Activated naive CD4-positive, alpha-beta T cell treated with anti-CD3 and anti-CD28 coated beads, Interleukin-2, amount 50 U/mL, for 72 hours (primary cell): ENCODE measurements at regions not wholly inside any gene's neighbourhood (a gene's known extent, or its start where the extent isn't known, plus 50 kb on each side); places are given as distances from the start of the nearest gene placed in this dataset.
"Not testable (repeated sequence)": the region's sequence is repeated elsewhere in the genome, so short reads cannot be mapped to it uniquely, and the experiment has no call there.

ENCODE experiments used
- ATAC-seq, 2 donors: fragments of 150-1000 bp; cut with Tn5 transposase; 2 replicates each; pipeline ENCODE4 v1.10.0; 2021; ENCODE audit warnings: mild to moderate bottlenecking in 2 of 2, moderate library complexity in 2 of 2
- DNase-seq, 2 donors: peaks; one replicate each; pipeline ENCODE4 v3.0.0; 2021 to 2022; ENCODE audit warnings: low spot score in 2 of 2
- H3K27ac Mint-ChIP-seq, 2 donors: one replicate each; pipeline ENCODE4 v1.8.0; 2022; ENCODE audit warnings: mild to moderate bottlenecking in 2 of 2, mixed read lengths in 2 of 2
- H3K36me3 Mint-ChIP-seq, 2 donors: one replicate each; pipeline ENCODE4 v1.8.0; 2022; ENCODE audit warnings: mixed read lengths in 2 of 2
- H3K9me3 Mint-ChIP-seq, 2 donors: one replicate each; pipeline ENCODE4 v1.8.0; 2022; ENCODE audit warnings: mixed read lengths in 2 of 2

DNA sequence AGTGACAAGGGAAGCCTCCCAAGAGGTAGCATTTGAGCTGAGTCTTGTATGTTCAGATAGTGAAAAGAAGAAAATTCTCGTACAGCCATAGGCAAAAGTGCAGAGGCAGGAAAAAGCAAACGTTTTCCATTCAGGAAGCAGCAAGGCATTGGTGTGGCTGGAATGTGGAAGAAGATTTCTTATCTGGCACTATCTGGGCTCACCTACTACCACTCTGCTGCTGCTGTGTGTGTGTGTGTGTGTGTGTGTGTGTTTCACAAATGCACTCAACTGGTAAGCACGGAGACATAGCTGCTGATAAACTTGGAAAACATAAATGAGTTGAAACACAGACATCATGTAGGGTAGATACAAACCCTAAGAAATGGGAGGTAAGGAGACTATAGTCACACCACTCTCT is 92.8 kb upstream of the ARHGAP42 start:
- DNase-seq (no peak), ATAC-seq (no peak)
- H3K9me3 Mint-ChIP-seq, result peaks cover 8 to 13% of the 10 kb centered on the region in 2 donors
- no peak overlapping the region for H3K27ac Mint-ChIP-seq
- no peaks in the 10 kb centered on the region for H3K36me3 Mint-ChIP-seq

DNA sequence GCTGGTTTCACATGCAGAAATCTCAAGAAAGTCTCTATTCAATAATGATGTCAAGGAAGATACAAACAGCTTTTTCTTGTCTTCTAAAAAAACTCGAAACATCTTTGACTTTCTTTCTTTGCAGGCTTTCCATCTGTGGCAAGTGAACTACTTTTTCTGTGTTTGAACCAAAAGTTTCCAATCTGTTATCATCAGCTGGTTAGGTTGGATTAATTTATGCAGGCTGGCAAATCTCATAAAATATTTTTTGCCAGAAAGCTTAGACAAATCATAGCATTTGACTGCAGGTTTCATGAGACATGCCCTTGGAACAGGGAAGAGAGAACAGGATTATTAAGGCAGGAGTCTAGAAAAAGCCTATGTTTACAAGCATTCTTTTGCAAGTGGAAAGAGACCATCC is 86.1 kb upstream of the ARHGAP42 start:
- Mint-ChIP-seq H3K27ac (no peak overlapping the region), H3K36me3 (peaks cover 0 to 7% of the 10 kb centered on the region in 2 donors)
- ATAC-seq, result no peak

DNA sequence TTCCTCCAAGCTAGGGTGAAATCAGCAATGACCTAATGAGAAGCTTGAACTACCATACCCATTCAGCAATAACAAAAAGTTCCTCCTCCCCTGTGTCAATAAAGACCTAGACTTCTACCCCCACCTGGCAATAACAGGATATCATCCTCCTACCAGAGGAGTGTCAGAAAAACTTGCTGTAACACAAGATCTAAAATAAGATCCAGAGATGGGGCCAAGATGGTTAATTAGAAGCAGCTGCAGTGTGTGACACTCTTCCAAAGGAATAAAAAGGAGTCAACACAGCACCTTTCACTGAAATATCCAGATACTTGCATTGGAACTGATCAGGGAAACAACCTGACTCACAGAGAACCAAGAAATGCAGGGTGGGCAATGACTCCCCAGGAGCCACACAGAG is 84.4 kb upstream of the ARHGAP42 start:
- Mint-ChIP-seq H3K36me3 (peaks cover 0 to 7% of the 10 kb centered on the region in 2 donors), H3K27ac (no peak overlapping the region), H3K9me3 (peaks cover 6 to 16% of the 10 kb centered on the region in 2 donors)
- ATAC-seq (no peak), DNase-seq (no peak)

More for the DNA sequence above, 86.1 kb upstream of the ARHGAP42 start:
- peaks cover 6 to 18% of the 10 kb centered on the region in 2 donors for H3K9me3 Mint-ChIP-seq
- DNase-seq, result no peak

DNA sequence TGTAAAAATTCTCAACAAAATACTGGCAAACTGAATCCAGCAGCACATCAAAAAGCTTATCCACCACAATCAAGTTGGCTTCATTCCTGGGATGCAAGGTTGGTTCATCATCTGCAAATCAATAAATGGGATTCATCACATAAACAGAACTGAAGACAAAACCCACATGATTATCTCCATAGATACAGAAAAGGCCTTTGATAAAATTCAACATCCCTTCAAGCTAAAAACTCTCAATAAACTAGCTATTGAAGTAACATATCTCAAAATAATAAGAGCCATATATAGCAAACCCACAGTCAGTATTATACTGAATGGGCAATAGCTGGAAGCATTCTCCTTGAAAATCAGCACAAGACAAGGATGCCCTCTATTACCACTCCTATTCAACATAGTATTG is 79.3 kb upstream of the ARHGAP42 start:
- ATAC-seq, H3K36me3 Mint-ChIP-seq, DNase-seq, H3K27ac Mint-ChIP-seq: not testable (repeated sequence)
- H3K9me3 Mint-ChIP-seq, result peaks cover 6 to 35% of the 10 kb centered on the region in 2 donors

DNA sequence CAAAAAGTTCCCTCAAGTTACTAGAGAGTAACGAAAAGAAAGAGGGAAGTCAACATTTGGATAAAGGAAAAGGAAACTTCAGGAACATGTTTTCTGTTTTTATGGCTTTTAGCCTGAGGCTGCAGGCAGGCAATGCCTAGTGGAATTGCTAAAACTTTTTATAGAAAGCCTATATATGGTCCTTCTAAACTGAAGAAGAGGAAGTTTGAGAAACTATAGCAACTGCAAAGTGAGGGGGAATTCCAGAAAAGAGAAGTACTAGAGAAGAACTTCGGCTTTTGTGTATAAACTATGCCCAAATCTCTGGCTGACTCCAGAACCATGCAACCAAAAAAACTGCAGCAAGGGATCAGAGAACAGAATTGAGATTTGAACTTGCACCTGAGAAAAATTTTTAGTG is 74.3 kb upstream of the ARHGAP42 start:
- ATAC-seq (no peak), DNase-seq (no peak)
- Mint-ChIP-seq H3K36me3 (no peaks in the 10 kb centered on the region), H3K9me3 (peaks cover 4 to 29% of the 10 kb centered on the region in 2 donors), H3K27ac (no peak overlapping the region)

DNA sequence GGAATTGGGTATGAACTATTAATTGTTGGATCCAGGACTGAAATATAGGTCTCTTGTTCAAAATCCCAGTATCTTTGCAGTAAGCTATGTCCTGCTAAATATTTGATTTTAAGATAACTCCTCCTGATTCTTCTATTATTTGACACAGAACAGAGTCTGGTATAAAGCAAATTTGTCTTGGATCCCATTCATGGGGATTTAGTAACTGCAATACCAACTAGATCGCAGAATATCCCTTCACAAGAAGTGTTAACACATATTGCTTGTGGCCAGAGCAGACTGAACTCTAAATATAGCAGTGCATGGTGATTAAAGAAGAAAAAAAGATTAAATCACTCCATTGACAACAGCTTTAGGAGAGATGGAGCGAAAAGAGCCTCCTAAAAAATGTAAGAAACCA is 68.2 kb upstream of the ARHGAP42 start:
- no peak for ATAC-seq
- peaks cover 11 to 29% of the 10 kb centered on the region in 2 donors for H3K9me3 Mint-ChIP-seq
- no peak for DNase-seq

DNA sequence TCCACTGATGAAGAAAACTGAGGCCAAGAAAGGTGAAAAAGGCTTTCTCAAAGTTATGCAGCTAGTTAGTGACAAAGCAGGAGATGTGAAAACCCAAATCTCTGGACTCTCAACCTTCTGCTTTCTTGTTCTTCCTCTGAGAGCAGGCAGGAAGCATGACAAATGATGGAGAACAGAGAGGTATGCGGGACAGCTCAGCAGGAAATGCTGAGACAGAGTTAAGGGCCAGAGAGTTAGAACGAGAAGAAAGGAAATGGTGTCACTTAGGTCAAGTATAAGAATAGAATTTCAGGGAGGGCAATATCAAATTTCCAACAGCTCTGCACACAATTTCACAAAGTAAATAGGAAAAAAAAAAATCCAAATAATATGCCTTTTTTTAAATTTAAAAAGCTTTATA is 67.6 kb upstream of the ARHGAP42 start:
- peaks cover 0 to 29% of the 10 kb centered on the region in 2 donors for H3K36me3 Mint-ChIP-seq
- ATAC-seq (no peak), DNase-seq (no peak)
- peaks cover 15 to 35% of the 10 kb centered on the region in 2 donors for H3K9me3 Mint-ChIP-seq
- H3K27ac Mint-ChIP-seq, result no peak overlapping the region

More for the DNA sequence above, 68.2 kb upstream of the ARHGAP42 start:
- Mint-ChIP-seq H3K27ac (no peak overlapping the region), H3K36me3 (peaks cover 0 to 23% of the 10 kb centered on the region in 2 donors)

DNA sequence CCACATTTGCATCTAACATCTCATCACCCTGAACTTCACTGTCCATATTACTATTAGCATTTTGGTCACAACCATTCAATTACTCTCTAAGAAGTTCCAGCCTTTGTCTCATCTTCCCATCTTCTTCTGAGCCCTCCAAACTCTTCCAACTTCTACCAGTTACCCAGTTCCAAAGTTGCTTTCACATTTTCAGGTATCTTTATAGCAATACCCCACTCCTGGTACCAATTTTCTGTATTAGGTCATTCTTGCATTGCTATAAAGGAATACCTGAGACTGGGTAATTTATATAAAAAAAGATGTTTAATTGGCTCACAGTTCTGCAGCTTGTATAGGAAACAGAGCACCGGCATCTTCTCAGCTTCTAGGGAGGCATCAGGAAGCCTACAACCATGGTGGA is 64.7 kb upstream of the ARHGAP42 start:
- H3K36me3 Mint-ChIP-seq, result peaks cover 0 to 31% of the 10 kb centered on the region in 2 donors
- no peak for ATAC-seq
- H3K27ac Mint-ChIP-seq, result no peak overlapping the region
- peaks cover 18 to 33% of the 10 kb centered on the region in 2 donors for H3K9me3 Mint-ChIP-seq
- DNase-seq, result no peak

DNA sequence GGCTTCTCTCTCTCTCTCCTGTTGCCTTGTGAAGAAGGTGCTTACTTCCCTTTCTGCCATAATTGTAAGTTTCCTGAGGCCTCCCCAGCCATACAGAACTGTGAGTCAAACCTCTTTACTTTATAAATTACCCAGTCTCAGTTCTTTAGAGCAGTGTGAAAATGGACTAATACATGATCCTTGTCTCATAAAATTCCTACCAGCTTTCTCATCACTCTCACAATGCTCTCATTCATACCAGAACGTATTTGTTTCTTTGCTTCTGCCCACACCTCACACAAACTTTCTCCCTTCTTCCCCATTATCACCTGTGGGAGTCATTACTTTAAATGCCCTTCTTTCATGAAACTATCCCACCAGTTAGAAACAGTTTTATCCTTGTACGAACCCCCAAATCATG is 62.7 kb upstream of the ARHGAP42 start:
- Mint-ChIP-seq H3K27ac (no peak overlapping the region), H3K36me3 (peaks cover 0 to 31% of the 10 kb centered on the region in 2 donors), H3K9me3 (peaks cover 22 to 36% of the 10 kb centered on the region in 2 donors)
- DNase-seq (no peak), ATAC-seq (no peak)

DNA sequence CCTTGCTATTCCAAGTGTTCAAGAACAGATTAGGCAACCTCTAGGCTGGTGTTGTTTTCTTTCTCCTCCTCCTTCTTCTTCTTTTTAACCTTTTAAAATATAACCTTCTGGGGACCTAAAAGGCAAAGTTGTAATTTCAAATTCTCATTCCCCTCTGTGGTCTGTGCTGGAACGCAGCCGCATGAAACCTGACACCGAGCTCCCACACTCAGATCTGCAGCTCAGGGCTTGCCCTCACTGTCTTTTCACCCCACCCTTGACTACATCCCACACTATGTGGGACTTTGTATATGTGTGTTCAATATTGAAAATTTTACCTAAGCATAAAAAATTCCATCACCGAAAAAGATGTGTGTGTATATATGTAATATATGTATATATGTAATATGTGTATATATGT is 62.0 kb upstream of the ARHGAP42 start:
- DNase-seq, result no peak
- ATAC-seq, result no peak
- H3K27ac Mint-ChIP-seq, result no peak overlapping the region

DNA sequence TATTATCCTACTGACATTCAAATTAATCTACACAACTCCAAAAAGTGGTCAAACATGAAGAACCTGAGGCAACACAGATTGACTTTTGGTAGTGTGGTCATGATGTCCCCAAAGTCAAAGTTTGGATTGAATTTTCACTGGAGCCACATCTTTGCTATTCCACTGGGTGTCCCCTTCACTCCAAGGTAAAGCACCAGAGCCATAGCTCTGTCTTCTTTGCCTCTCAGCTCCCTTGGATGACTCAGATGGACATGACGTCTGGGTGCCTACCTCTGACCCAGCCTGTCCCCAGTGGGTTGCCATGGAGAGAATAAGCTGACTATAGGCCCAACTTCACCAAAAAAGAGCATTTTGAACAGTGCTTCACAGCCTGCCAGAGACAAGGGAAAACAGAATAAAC is 57.4 kb upstream of the ARHGAP42 start:
- no peak overlapping the region for H3K27ac Mint-ChIP-seq
- DNase-seq (no peak), ATAC-seq (no peak)
- H3K36me3 Mint-ChIP-seq, result peaks cover 0 to under 1% of the 10 kb centered on the region in 2 donors
- peaks cover 12 to 22% of the 10 kb centered on the region in 2 donors for H3K9me3 Mint-ChIP-seq

More for the DNA sequence above, 62.0 kb upstream of the ARHGAP42 start:
- Mint-ChIP-seq H3K36me3 (peaks cover 0 to 31% of the 10 kb centered on the region in 2 donors), H3K9me3 (peaks cover 22 to 36% of the 10 kb centered on the region in 2 donors)

DNA sequence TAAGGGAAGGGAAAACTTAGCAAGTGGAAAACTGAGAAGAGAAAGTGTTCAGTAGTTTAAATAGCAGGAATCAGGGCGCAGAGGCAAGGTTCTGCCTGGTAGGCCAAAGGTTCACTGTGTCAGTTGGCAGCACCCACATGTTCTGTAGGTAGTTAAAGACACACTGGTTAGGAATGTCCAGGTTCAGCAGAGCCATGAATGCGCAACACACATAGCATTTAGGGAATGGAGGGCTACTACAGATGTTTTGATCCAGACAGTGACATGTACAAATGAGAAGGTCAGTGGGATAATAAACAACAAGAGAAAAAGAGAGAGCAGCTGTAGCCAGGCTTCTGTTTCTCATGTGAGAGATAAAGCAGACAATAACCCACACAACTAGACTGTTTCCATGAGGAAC is 56.2 kb upstream of the ARHGAP42 start:
- Mint-ChIP-seq H3K36me3 (no peaks in the 10 kb centered on the region), H3K9me3 (peaks cover 14 to 23% of the 10 kb centered on the region in 2 donors)

DNA sequence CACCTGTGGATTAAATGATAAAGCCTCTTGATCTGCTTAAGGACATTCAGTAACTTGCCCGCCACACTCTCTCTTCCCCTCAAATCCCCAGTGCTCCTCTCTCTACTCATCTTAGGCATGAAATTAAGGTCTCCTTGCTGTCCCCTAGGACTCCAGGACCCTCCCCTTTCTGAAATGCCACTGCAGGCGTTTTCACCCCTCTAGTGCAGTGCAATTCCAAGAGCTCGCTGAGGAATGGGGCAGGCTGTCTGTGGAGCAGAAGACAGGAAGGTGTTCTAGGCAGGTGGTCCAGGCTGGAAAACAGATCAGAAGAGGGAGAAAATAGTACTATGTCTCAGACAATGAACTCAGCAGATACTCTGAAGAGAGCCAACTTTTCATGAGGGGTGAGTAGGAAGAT is 55.8 kb upstream of the ARHGAP42 start:
- no peak for DNase-seq
- Mint-ChIP-seq H3K9me3 (peaks cover 16 to 23% of the 10 kb centered on the region in 2 donors), H3K27ac (peak overlapping the region in 1 of 2 donors; percentile 24), H3K36me3 (no peaks in the 10 kb centered on the region)
- no peak for ATAC-seq

More for the DNA sequence above, 56.2 kb upstream of the ARHGAP42 start:
- DNase-seq, result no peak
- no peak overlapping the region for H3K27ac Mint-ChIP-seq
- no peak for ATAC-seq

DNA sequence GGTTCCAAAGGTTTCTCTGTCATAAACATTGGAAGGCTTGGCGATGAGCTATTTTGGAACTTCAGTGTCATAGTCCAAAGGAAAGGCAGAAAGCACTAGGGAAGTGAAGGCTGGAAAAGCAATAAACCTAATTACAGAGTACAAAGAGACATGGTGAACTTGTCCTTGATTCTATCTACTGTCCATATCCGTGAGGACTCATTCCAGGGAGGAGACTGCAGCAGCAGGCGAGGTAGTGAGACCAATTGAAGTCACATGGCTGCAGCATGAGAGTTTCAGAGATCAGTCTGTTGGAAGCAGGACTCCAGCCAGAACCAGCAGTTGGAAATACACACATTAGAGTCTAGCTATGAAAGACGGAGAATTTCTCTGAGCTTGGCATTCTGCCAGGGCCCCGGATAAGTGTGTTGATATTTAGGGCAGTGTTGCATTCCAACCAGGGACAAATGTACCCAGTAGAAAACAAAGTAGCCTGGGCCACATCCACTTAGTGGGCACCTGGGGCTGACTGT is 54.1 kb upstream of the ARHGAP42 start:
- H3K27ac Mint-ChIP-seq, result no peak overlapping the region
- DNase-seq (no peak), ATAC-seq (no peak)
- no peaks in the 10 kb centered on the region for H3K36me3 Mint-ChIP-seq
- peaks cover 20 to 22% of the 10 kb centered on the region in 2 donors for H3K9me3 Mint-ChIP-seq

DNA sequence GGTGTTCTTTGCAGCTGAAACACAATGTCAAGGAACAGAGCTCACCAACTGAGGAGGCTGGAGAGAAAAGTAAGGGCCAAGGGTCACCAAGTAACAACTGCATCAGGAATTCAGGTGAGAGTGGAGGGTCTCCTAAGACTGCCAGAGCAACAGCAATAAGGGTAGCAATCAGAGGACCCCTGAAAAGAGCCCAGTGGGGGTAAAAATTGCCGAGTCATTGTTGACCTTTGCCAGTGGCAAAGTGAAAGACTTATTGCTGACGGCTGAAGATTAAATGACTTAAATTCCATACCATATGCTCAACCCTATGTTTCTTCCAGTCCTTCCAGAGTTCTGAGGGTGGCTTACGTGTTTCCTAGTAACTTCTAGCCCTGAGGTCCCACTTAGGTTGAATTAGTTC is 51.9 kb upstream of the ARHGAP42 start:
- ATAC-seq (no peak), DNase-seq (no peak)
- no peak overlapping the region for H3K27ac Mint-ChIP-seq
- H3K36me3 Mint-ChIP-seq, result no peaks in the 10 kb centered on the region
- H3K9me3 Mint-ChIP-seq, result peaks cover 18 to 19% of the 10 kb centered on the region in 2 donors

DNA sequence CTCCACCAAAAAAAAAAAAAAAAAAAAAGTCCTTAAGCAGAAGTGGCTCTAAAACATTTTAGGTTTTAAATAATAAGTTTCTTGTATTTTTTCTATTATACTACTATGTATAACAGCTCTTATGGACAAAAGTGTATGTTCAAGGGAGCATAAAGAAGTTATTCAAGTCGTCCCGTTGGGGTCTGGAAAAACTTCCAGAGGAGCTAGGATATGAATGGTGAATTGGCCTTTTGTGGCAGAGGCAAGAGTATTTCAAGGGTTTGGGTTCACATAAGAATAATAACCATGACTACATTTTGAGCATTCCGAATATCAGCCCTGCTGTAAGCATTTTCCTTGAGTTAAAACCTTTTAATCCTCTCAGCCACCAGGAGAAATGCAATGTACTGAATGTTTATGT is 50.6 kb upstream of the ARHGAP42 start:
- ATAC-seq (no peak), DNase-seq (no peak)
- H3K9me3 Mint-ChIP-seq, result peaks cover 18 to 19% of the 10 kb centered on the region in 2 donors
- no peaks in the 10 kb centered on the region for H3K36me3 Mint-ChIP-seq
- H3K27ac Mint-ChIP-seq, result no peak overlapping the region
